ENCODE measurements at regions not wholly inside any gene's neighbourhood (a gene's known extent, or its start where the extent isn't known, plus 50 kb on each side); places are given as distances from the start of the nearest gene placed in this dataset.
"Not testable (repeated sequence)": the region's sequence is repeated elsewhere in the genome, so short reads cannot be mapped to it uniquely, and the experiment has no call there.

DNA sequence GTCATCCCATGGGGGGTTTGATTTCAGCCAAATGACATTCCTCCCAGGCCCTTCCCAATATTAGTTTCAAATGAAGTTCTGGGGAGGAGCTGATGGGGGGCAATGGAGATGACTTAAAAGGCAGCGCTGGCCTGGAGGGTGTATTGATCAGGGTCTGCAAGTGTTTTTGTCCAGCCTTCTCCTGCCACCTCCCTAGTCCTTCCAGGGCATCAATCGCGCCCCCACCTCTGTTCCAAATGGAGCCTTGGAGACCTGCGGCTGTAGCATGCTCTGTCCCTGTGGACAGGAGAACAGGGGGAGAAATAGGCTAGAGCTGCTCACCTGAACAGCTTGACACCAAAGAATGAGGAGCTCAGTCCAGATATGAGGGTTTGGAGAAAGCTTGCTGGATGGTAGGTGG lies 386.8 kb upstream of the PODXL start:
- no peak for DNase-seq (ENCODE audit: extremely low read depth in 1 of 11, low read depth in 9 of 11, low spot score in 4 of 11)

DNA sequence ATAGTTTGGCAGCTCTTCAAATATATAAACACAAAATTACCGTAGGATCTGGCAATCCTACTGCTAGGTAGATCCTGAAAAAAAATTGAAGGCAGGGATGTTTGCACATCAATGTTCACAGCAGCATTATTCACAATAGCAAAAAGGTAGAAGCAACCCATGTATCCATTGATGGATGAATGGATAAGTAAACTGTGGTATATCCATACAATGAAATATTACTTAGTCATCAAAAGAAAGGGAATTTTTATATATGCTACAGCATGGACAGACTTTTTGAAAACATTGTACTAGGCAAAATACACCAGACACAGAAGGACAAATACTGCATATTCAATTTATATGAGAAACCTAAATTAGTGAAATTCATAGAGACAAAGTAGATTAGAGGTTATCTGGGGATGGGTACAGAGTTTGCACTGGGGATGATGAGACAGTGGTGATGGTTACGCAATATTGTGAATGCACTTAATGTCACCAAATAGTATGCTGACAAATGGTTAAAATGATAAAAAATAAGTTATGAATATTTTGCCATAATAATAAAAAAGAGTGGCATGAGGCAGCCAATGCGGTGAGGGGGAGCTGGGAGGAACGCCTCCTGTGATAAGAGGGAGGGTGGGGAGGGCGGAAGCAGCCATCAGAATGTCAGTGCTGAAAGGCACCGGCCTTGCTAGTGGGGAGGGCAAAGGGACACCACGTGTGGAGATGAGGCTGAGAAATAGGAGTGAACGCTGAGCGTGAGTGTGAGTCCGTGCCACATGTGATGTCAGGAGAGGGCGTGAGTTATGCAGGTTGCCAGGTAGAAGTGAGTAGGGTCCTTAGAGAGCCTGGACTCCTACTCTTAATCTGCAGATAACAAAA lies 386.1 kb upstream of the PODXL start:
- no peak for DNase-seq (ENCODE audit: extremely low read depth in 1 of 11, low read depth in 9 of 11, low spot score in 4 of 11)

- no peak for DNase-seq (ENCODE audit: extremely low read depth in 1 of 11, low read depth in 9 of 11, low spot score in 4 of 11)
Observed at GRCh38 chr7:131941291-131941690, 384.9 kb upstream of the PODXL start.

GRCh38 chr7:131940621-131941165 lies 384.3 kb upstream of the PODXL start:
- DNase-seq (ENCODE audit: extremely low read depth in 1 of 11, low read depth in 9 of 11, low spot score in 4 of 11): no peak

- DNase-seq (ENCODE audit: extremely low read depth in 1 of 11, low read depth in 9 of 11, low spot score in 4 of 11): not testable (repeated sequence)
Observed at GRCh38 chr7:131938788-131939187, 382.4 kb upstream of the PODXL start.

DNA sequence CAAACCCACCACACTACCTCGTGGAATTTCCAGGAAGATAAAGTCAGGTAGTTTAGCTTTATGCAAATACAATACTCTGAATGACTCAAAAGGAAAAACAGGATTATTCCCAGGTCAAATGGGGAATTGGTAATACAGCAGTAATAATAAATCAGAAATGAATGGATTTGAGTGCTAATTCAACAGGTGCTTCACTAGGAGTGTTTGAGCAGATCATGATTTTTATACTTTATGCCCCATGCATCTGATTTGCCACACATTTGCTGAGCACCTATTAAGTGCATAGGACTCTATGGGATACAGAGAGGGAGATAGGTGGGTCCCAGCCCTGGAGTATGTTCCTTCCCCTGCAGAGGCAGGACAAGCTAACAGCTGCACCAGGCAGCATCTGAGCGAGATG lies 381.4 kb upstream of the PODXL start:
- DNase-seq (ENCODE audit: extremely low read depth in 1 of 11, low read depth in 9 of 11, low spot score in 4 of 11): no peak

GRCh38 chr7:131935180-131935579 lies 378.8 kb upstream of the PODXL start:
- no peak for DNase-seq (ENCODE audit: extremely low read depth in 1 of 11, low read depth in 9 of 11, low spot score in 4 of 11)

DNA sequence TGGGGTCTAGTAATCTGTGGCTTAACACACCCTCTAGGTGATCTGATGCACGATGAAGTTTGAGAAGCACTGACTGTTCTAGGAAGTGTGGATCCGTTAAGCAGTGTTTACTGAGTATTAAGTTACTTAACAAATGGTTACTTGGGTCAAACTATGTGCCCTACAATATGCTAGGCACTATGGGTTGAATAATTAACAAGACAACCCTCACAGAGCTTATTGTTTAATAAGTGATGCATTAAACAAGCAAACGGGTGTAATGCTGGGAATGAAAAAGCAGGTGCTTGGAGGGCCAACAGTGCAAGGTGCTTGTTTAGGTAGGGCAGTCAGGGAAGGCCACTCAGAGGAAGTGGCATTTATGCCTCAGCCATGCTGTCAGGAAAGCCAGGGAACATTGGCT lies 378.0 kb upstream of the PODXL start:
- peak in 2 of 11 donors; percentile 27 to 43 for DNase-seq (ENCODE audit: extremely low read depth in 1 of 11, low read depth in 9 of 11, low spot score in 4 of 11)

GRCh38 chr7:131933751-131934289 lies 377.4 kb upstream of the PODXL start:
- no peak for DNase-seq (ENCODE audit: extremely low read depth in 1 of 11, low read depth in 9 of 11, low spot score in 4 of 11)

- DNase-seq (ENCODE audit: extremely low read depth in 1 of 11, low read depth in 9 of 11, low spot score in 4 of 11): not testable (repeated sequence)
Observed at GRCh38 chr7:131933219-131933618, 376.8 kb upstream of the PODXL start.

DNA sequence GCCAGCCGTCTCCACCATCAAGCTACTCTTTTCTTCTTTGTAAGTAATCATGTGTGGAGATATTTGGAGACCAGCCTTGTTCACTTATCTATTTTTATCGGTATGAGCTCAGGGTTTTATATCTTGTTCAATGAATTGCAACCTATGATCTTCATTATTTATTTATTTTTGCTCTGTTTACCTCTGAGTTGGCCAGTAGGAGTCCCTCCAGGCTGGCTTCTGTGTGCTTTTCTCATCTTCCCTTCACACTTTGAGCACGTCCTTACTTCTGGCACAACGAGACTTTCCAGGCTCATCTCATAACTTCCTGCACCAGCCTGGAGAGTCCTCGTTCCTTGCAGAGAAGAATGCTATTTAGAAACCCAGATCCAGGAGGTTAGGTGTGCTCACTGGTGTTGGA lies 375.8 kb upstream of the PODXL start:
- DNase-seq (ENCODE audit: extremely low read depth in 1 of 11, low read depth in 9 of 11, low spot score in 4 of 11): no peak

DNA sequence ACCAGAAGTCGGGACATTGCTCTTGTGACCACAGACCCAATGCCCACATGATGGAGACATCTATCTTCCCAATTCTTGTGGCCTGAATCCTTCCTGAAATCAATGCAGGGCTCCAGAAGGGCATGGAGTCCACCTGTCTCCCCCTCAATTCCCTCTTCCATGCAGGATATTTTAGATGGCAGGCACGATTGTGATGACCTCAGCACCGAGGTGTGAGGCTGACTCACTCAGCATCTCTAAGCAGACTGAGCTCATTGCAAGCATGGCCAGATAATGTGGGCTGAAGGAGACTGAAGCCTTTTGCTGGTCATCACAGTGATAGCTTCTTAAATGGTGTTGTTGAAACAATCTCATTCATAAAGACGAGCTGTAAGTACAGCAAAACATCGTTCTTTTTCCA lies 374.9 kb upstream of the PODXL start:
- no peak for DNase-seq (ENCODE audit: extremely low read depth in 1 of 11, low read depth in 9 of 11, low spot score in 4 of 11)

GRCh38 chr7:131929632-131930031 lies 373.2 kb upstream of the PODXL start:
- DNase-seq (ENCODE audit: extremely low read depth in 1 of 11, low read depth in 9 of 11, low spot score in 4 of 11): no peak

- DNase-seq (ENCODE audit: extremely low read depth in 1 of 11, low read depth in 9 of 11, low spot score in 4 of 11): no peak
Observed at GRCh38 chr7:131927770-131928423, 371.5 kb upstream of the PODXL start.

GRCh38 chr7:131925636-131926035 lies 369.2 kb upstream of the PODXL start:
- DNase-seq (ENCODE audit: extremely low read depth in 1 of 11, low read depth in 9 of 11, low spot score in 4 of 11): no peak

- DNase-seq (ENCODE audit: extremely low read depth in 1 of 11, low read depth in 9 of 11, low spot score in 4 of 11): no peak
Observed at GRCh38 chr7:131924857-131925256, 368.4 kb upstream of the PODXL start.

DNA sequence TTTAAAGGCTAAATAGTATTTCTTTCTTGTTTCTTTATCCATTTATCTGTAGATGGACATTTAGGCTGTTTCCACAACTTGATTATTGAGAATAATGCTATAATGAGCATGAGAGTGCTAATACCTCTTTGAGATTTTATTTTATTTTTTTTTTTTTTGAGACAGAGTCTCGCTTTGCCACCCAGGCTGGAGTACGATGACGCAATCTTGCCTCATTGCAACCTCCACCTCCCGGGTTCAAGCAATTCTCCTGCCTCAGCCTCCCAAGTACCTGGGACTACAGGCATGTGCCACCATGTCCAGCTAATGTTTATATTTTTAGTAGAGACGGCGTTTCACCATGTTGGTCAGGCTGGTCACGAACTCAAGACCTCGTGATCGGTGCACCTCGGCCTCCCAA lies 366.5 kb upstream of the PODXL start:
- DNase-seq (ENCODE audit: extremely low read depth in 1 of 11, low read depth in 9 of 11, low spot score in 4 of 11): not testable (repeated sequence)

- DNase-seq (ENCODE audit: extremely low read depth in 1 of 11, low read depth in 9 of 11, low spot score in 4 of 11): no peak
Observed at GRCh38 chr7:131921016-131921415, 364.6 kb upstream of the PODXL start.

DNA sequence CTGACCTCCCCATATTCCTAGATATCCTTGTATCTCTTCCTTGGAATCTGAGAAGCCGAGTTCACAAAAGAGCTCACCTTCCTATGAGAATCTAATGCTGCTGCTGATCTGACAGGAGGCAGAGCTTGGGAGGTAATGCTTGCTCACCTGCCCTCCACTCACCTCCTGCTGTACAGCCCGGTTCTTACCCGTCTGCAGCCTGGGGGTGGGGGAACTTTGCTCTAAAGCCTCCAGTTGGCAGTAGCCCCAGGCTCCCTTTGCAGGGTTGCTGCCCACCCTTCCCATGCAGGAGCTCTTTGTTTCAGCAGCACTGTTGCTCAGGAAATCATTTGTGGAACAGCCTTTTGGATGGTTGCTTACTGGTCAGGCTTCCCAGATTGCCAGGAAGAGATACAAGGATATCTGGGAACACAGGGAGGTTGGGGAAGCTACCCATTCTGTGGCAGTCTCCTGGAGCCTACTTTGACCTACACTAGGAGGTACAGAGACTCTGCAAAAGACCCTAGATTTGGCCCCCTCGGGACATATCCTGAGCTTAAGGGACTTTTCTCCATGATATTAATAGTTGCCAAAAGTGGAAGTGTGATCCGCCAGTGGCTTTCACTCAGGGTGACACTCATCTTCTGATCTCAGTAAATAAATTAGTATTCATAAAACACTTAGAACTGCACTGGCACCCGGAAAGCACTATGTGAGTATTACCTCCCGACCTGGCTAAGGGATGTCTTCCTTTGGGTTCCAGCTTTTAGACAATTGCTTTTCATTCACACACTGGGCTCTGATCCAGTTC lies 363.7 kb upstream of the PODXL start:
- DNase-seq (ENCODE audit: extremely low read depth in 1 of 11, low read depth in 9 of 11, low spot score in 4 of 11): no peak

Measured in renal cortex interstitium (tissue), 11 donors.